Left ventricle myocardium inferior (tissue), 1 donor: ENCODE measurements at regions not wholly inside any gene's neighbourhood (a gene's known extent, or its start where the extent isn't known, plus 50 kb on each side); places are given as distances from the start of the nearest gene placed in this dataset.

ENCODE experiments used
- DNase-seq: peaks from one replicate; pipeline ENCODE4 v3.0.0-alpha.2; 2020
- H3K27ac ChIP-seq: fragments of 200-600 bp; replicated peaks from 2 replicates; pipeline ENCODE4 v1.8.0; 2021
- H3K27me3 ChIP-seq: fragments of 200-600 bp; 2 replicates; pipeline ENCODE4 v1.8.0; 2021; ENCODE audit warnings: low read depth
- H3K36me3 ChIP-seq: fragments of 200-600 bp; 2 replicates; pipeline ENCODE4 v1.8.0; 2021
- H3K4me1 ChIP-seq: fragments of 200-600 bp; 2 replicates; pipeline ENCODE4 v1.8.0; 2021
- H3K4me3 ChIP-seq: fragments of 200-600 bp; 2 replicates; pipeline ENCODE4 v1.8.0; 2021; ENCODE audit warnings: mild to moderate bottlenecking, moderate library complexity
- H3K9me3 ChIP-seq: fragments of 200-600 bp; replicated peaks from 2 replicates; pipeline ENCODE4 v1.8.0; 2021
- intact Hi-C: fragments of 100-400 bp; cut with micrococcal nuclease; formaldehyde crosslinking; loops from one replicate; pipeline ENCODE4 v1.11.0; 2022
- TF ChIP-seq, protein P1 (sequence below): fragments of 200-600 bp; IDR thresholded peaks from 2 replicates; pipeline ENCODE4 v1.8.0; 2021; ENCODE audit warnings: antibody characterized with exemption, mild to moderate bottlenecking, borderline replicate concordance
- donor health status: DM: no; HTN: yes; CAD: no; lungs with severe emphysema.

DNA sequence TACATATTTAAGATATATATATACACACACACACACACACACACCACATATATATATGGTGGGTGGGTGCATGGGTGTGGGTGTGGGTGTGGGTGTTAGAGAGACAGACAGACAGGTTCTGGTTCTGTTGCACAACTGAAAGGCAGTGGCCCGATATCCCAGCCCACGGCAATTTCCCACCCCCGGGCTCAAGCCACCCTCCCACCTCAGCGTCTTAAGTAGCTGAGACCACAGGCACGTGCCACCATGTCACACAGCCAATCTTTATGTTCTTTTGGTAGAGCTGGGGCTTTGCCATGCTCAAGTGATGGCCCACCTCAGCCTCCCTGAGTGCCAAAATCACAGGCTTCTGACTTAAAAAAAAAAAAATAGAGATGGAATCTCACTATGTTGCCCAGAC is 417.8 kb upstream of the FOXG1 start:
- no peak for DNase-seq
- Histone ChIP-seq H3K4me1 (no peaks in the 10 kb centered on the region), H3K36me3 (no peaks in the 10 kb centered on the region), H3K4me3 (no peak overlapping the region), H3K9me3 (peaks cover 2% of the 10 kb centered on the region), H3K27ac (no peak overlapping the region), H3K27me3 (no peaks in the 10 kb centered on the region)
- TF ChIP-seq, protein P1, sequence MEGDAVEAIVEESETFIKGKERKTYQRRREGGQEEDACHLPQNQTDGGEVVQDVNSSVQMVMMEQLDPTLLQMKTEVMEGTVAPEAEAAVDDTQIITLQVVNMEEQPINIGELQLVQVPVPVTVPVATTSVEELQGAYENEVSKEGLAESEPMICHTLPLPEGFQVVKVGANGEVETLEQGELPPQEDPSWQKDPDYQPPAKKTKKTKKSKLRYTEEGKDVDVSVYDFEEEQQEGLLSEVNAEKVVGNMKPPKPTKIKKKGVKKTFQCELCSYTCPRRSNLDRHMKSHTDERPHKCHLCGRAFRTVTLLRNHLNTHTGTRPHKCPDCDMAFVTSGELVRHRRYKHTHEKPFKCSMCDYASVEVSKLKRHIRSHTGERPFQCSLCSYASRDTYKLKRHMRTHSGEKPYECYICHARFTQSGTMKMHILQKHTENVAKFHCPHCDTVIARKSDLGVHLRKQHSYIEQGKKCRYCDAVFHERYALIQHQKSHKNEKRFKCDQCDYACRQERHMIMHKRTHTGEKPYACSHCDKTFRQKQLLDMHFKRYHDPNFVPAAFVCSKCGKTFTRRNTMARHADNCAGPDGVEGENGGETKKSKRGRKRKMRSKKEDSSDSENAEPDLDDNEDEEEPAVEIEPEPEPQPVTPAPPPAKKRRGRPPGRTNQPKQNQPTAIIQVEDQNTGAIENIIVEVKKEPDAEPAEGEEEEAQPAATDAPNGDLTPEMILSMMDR = no peak
- intact Hi-C loops = no loop called here

DNA sequence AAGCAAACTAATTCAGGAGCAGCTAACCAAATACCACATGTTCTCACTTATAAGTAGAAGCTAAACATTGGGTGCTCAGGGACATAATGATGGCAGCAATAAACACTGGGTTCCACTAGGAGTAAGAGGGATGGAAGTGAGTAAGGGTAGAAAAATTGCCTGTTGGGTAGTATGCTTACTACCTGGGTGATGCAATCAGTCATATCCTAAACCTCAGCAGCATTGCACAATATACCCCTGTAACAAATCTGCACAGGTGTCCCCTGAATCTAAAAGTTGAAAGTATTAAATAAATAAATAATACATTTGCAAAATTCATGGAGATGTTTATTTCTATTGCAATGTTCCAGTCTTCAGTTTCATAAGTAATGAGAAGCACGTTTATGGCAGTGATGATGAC is 409.8 kb upstream of the FOXG1 start:
- no peak overlapping the region for H3K4me3 ChIP-seq
- H3K36me3 ChIP-seq = no peaks in the 10 kb centered on the region
- no peaks in the 10 kb centered on the region for H3K27me3 ChIP-seq
- H3K9me3 ChIP-seq = peaks cover 41% of the 10 kb centered on the region
- H3K27ac ChIP-seq = no peak overlapping the region
- TF ChIP-seq, protein P1 = no peak
- no peaks in the 10 kb centered on the region for H3K4me1 ChIP-seq
- no peak for DNase-seq
- intact Hi-C loops = no loop called here

DNA sequence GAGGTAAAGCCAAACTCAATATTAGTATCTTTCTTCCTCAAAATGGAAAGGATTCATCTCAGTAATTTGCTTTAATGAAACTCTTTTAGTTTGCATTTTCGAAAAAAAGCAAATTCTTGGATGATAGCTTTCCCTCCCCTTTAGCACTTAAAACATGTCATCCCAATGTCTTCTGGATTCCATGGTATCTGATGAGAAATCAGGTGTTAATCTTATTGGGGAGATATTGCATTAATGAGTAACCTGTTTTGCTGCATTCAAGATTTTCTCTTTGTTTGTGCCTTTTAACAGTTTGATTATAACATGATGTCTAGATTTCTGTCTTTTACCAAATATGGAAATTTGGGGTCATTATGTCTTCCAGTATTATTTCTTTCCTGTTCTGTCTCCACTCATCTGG is 405.1 kb upstream of the FOXG1 start:
- intact Hi-C loops = no loop called here
- H3K36me3 ChIP-seq = no peaks in the 10 kb centered on the region

DNA sequence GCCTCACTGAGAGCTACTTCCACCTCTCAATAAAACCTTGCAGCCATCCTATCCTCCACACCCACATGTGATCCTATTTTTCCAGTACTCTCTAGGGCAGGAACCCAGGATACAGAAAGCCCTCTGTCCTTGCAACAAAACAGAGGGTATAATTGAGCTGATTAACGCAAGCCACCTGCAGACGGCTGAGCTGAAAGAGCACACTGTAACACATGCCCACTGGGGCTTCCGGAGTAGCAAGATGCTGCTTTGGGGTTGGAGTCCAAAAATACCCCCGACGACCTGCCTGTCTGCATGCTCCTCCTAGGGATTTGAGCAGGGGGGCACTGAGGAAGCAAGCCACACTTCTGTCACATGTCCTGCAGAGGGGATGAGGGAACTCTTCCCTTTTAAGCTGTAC is 401.1 kb upstream of the FOXG1 start:
- Histone ChIP-seq H3K27ac (no peak overlapping the region), H3K36me3 (no peaks in the 10 kb centered on the region), H3K4me3 (no peak overlapping the region), H3K27me3 (no peaks in the 10 kb centered on the region), H3K4me1 (no peaks in the 10 kb centered on the region), H3K9me3 (peaks cover 42% of the 10 kb centered on the region)
- TF ChIP-seq, protein P1 = no peak
- DNase-seq = no peak
- intact Hi-C loops = no loop called here

More for the DNA sequence above, 405.1 kb upstream of the FOXG1 start:
- H3K27me3 ChIP-seq = no peaks in the 10 kb centered on the region
- no peak overlapping the region for H3K27ac ChIP-seq
- no peak for DNase-seq
- H3K9me3 ChIP-seq = peaks cover 64% of the 10 kb centered on the region
- no peak overlapping the region for H3K4me3 ChIP-seq
- no peaks in the 10 kb centered on the region for H3K4me1 ChIP-seq
- TF ChIP-seq, protein P1 = no peak

DNA sequence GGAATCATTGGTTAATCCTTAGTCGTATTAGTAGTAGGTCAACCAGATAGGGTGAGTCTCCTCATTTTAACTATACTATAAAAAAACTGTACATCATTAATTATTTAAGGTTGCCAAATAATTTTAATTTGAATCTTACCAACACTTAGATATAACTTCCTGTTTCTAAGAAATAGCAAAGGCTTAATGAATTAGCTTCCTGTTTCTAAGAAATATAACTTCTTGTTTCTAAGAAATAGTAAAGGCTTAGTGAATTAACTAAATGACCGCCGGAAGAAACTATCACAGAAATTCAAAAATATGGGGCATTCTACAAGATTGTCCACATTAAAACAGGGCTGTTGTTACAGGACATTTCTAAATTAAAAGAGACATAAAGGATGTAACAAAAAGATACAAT is 392.9 kb upstream of the FOXG1 start:
- Histone ChIP-seq H3K4me1 (no peaks in the 10 kb centered on the region), H3K9me3 (peaks cover 20% of the 10 kb centered on the region), H3K27ac (no peak overlapping the region), H3K4me3 (no peak overlapping the region), H3K36me3 (no peaks in the 10 kb centered on the region), H3K27me3 (no peaks in the 10 kb centered on the region)
- TF ChIP-seq, protein P1 = no peak
- intact Hi-C loops = no loop called here
- DNase-seq = no peak

DNA sequence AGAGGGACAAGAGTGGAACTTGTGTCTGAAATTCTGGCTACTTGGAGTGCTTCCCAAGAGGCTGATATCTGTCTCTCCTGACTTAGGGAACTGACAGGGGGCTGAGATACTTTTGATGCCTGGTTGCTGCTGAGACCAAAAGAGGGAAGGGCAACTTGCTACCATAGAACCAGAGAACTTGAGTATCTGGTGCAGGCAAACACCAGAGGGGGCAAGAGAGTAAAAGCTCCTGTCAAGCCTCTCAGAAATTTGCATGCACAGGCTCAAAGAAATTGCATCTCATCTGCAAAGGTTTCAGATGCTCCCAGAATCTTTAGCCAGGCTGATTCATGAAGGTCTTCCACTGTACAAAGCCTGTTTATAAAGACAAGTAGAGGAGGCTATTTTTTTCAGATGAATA is 391.3 kb upstream of the FOXG1 start:
- no peak overlapping the region for H3K27ac ChIP-seq
- TF ChIP-seq, protein P1 = no peak
- H3K4me3 ChIP-seq = no peak overlapping the region
- H3K9me3 ChIP-seq = peaks cover 20% of the 10 kb centered on the region
- no peak for DNase-seq
- no peaks in the 10 kb centered on the region for H3K27me3 ChIP-seq
- no peaks in the 10 kb centered on the region for H3K36me3 ChIP-seq
- no peaks in the 10 kb centered on the region for H3K4me1 ChIP-seq
- intact Hi-C loops = no loop called here
